Glomerular visceral epithelial cell (primary cell): ENCODE measurements at regions not wholly inside any gene's neighbourhood (a gene's known extent, or its start where the extent isn't known, plus 50 kb on each side); places are given as distances from the start of the nearest gene placed in this dataset.
A peak's percentile ranks its signal among the peaks of the same experiment; 100 is the strongest.

Experiments
- DNase-seq: peaks from one replicate; pipeline ENCODE4 v3.0.0-alpha.2; 2016; ENCODE audit errors: extremely low spot score

GRCh38 chr7:26038201-26038990 lies 113.6 kb upstream of the NFE2L3 start:
- no peak for DNase-seq

GRCh38 chr7:26040085-26040484 lies 111.9 kb upstream of the NFE2L3 start:
- DNase-seq, result no peak

GRCh38 chr7:26042237-26042636 lies 109.8 kb upstream of the NFE2L3 start:
- no peak for DNase-seq

- no peak for DNase-seq
Measured at GRCh38 chr7:26043801-26044200, 108.2 kb upstream of the NFE2L3 start.

GRCh38 chr7:26044320-26044719 lies 107.7 kb upstream of the NFE2L3 start:
- no peak for DNase-seq

GRCh38 chr7:26046150-26046549 lies 105.8 kb upstream of the NFE2L3 start:
- DNase-seq, result peak; percentile 75

GRCh38 chr7:26046878-26047277 lies 105.1 kb upstream of the NFE2L3 start:
- no peak for DNase-seq

GRCh38 chr7:26048663-26049062 lies 103.3 kb upstream of the NFE2L3 start:
- no peak for DNase-seq

GRCh38 chr7:26049081-26049480 lies 102.9 kb upstream of the NFE2L3 start:
- no peak for DNase-seq

GRCh38 chr7:26051021-26051420 lies 101.0 kb upstream of the NFE2L3 start:
- no peak for DNase-seq

GRCh38 chr7:26052706-26053105 lies 99.3 kb upstream of the NFE2L3 start:
- DNase-seq, result peak; percentile 81

GRCh38 chr7:26054386-26054785 lies 97.6 kb upstream of the NFE2L3 start:
- DNase-seq, result no peak

- DNase-seq, result no peak
Measured at GRCh38 chr7:26055241-26055640, 96.8 kb upstream of the NFE2L3 start.

GRCh38 chr7:26060733-26061677 lies 91.0 kb upstream of the NFE2L3 start:
- DNase-seq, result no peak

GRCh38 chr7:26061678-26062603 lies 90.1 kb upstream of the NFE2L3 start:
- DNase-seq, result peak; percentile 61

GRCh38 chr7:26065652-26066051 lies 86.3 kb upstream of the NFE2L3 start:
- no peak for DNase-seq

GRCh38 chr7:26066736-26067135 lies 85.3 kb upstream of the NFE2L3 start:
- no peak for DNase-seq

GRCh38 chr7:26070290-26070689 lies 81.7 kb upstream of the NFE2L3 start:
- DNase-seq, result no peak

GRCh38 chr7:26071622-26072456 lies 80.2 kb upstream of the NFE2L3 start:
- DNase-seq, result no peak

GRCh38 chr7:26073041-26073440 lies 79.0 kb upstream of the NFE2L3 start:
- no peak for DNase-seq

GRCh38 chr7:26074919-26075318 lies 77.1 kb upstream of the NFE2L3 start:
- no peak for DNase-seq
